ENCODE measurements at regions not wholly inside any gene's neighbourhood (a gene's known extent, or its start where the extent isn't known, plus 50 kb on each side); places are given as distances from the start of the nearest gene placed in this dataset.

DNA sequence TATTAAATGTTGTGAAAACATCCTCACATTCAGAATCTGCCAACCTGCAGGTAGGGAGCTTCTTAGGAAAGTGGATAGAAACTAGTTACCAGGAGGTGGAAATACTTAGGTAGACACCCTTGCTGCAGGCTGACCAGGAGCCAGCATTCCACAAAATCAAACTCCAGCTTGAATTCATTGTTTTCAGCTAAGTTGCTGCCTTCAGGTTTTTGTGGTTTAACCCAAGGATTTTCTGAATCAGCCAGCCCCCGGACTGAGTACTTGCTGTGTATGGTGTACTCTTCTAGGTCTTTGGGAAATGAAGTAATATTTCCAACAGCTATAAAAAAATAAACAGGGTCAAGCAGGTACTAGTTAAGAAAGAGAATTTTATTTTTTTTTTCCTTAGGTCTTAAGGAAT lies 192.1 kb upstream of the CHST9 start:
- no peak overlapping the region for H4K91ac ChIP-seq (ENCODE audit: insufficient read length, low read depth, low read length)
- no peak overlapping the region for H3K14ac ChIP-seq (ENCODE audit: insufficient read depth, low read length)
- H2BK120ac ChIP-seq (ENCODE audit: low read depth, low read length, poor library complexity, severe bottlenecking), result no peak overlapping the region
- Mint-ChIP-seq H3K27me3 (ENCODE audit: low read depth) (no peaks in the 10 kb centered on the region), H3K9me3 (no peaks in the 10 kb centered on the region), H3K27ac (no peak overlapping the region), H3K4me3 (no peak overlapping the region), H3K36me3 (ENCODE audit: insufficient read depth in 1 of 3, low read depth in 3 of 3) (no peaks in the 10 kb centered on the region), H3K4me1 (0 out of 4 replicates have a peak, but pooled peaks cover 0 to 4% of the 10 kb centered on the region in 2 experiments)
- no peak overlapping the region for H2BK15ac ChIP-seq (ENCODE audit: low read depth, low read length)
- H3K18ac ChIP-seq (ENCODE audit: insufficient read length, low read depth, low read length), result no peak overlapping the region
- H3K4ac ChIP-seq (ENCODE audit: low read depth, low read length), result no peak overlapping the region
- no peaks in the 10 kb centered on the region for H4K20me1 ChIP-seq (ENCODE audit: control insufficient read depth, insufficient read depth, insufficient read length)
- H3K9ac ChIP-seq (ENCODE audit: extremely low read depth, insufficient read length, low read length), result no peak overlapping the region
- H4K5ac ChIP-seq (ENCODE audit: insufficient read length, low read depth, low read length), result no peak overlapping the region
- no peak overlapping the region for H2BK12ac ChIP-seq (ENCODE audit: insufficient read length, low read depth, low read length)
- H2BK20ac ChIP-seq (ENCODE audit: low read depth, low read length, poor library complexity, severe bottlenecking), result no peak overlapping the region
- no peak overlapping the region for H3K56ac ChIP-seq (ENCODE audit: insufficient read length, low read depth, low read length)
- H4K8ac ChIP-seq (replicated peaks; ENCODE audit: insufficient read length, low read depth, low read length), result no peak overlapping the region
- no peak overlapping the region for H2BK5ac ChIP-seq (ENCODE audit: insufficient read length, low read length)
- H3K79me1 ChIP-seq (ENCODE audit: insufficient read depth, low read depth, low read length, poor library complexity, severe bottlenecking), result no peaks in the 10 kb centered on the region
- no CpG with 5 or more reads among the region's 1 CpG for WGBS (ENCODE audit: extremely low coverage, insufficient read length, low lambda C conversion rate)
- DNase-seq, result no peak
- no peaks in the 10 kb centered on the region for H3K27me3 ChIP-seq (ENCODE audit: insufficient read depth, low read length)
- no peak overlapping the region for H3K4me2 ChIP-seq (ENCODE audit: insufficient read depth, insufficient read length, low read length)
- H3K9me3 ChIP-seq (ENCODE audit: control insufficient read depth, low read depth, low read length), result no peaks in the 10 kb centered on the region
- H3K79me2 ChIP-seq (ENCODE audit: insufficient read depth, low read length), result no peaks in the 10 kb centered on the region
- H3K4me1 ChIP-seq (ENCODE audit: insufficient read depth, low read length), result no peaks in the 10 kb centered on the region
- H3K23me2 ChIP-seq (ENCODE audit: insufficient read length, low read depth, low read length, poor library complexity, severe bottlenecking), result no peaks in the 10 kb centered on the region
- no peak overlapping the region for H2AFZ ChIP-seq (ENCODE audit: low read length)
- no peak overlapping the region for H3T11ph ChIP-seq (ENCODE audit: low read length)
- TF ChIP-seq, protein P1, sequence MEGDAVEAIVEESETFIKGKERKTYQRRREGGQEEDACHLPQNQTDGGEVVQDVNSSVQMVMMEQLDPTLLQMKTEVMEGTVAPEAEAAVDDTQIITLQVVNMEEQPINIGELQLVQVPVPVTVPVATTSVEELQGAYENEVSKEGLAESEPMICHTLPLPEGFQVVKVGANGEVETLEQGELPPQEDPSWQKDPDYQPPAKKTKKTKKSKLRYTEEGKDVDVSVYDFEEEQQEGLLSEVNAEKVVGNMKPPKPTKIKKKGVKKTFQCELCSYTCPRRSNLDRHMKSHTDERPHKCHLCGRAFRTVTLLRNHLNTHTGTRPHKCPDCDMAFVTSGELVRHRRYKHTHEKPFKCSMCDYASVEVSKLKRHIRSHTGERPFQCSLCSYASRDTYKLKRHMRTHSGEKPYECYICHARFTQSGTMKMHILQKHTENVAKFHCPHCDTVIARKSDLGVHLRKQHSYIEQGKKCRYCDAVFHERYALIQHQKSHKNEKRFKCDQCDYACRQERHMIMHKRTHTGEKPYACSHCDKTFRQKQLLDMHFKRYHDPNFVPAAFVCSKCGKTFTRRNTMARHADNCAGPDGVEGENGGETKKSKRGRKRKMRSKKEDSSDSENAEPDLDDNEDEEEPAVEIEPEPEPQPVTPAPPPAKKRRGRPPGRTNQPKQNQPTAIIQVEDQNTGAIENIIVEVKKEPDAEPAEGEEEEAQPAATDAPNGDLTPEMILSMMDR (conservative IDR thresholded peaks at IDR 0.05), result no peak
- no peak overlapping the region for H3K23ac ChIP-seq (ENCODE audit: insufficient read length, low read depth, low read length)
- no peak overlapping the region for H2AK5ac ChIP-seq (ENCODE audit: insufficient read length, low read length)
- no peak overlapping the region for H3K27ac ChIP-seq (ENCODE audit: insufficient read length, low read depth, low read length)
